ENCODE measurements at regions not wholly inside any gene's neighbourhood (a gene's known extent, or its start where the extent isn't known, plus 50 kb on each side); places are given as distances from the start of the nearest gene placed in this dataset.
"Not testable (repeated sequence)": the region's sequence is repeated elsewhere in the genome, so short reads cannot be mapped to it uniquely, and the experiment has no call there.

DNA sequence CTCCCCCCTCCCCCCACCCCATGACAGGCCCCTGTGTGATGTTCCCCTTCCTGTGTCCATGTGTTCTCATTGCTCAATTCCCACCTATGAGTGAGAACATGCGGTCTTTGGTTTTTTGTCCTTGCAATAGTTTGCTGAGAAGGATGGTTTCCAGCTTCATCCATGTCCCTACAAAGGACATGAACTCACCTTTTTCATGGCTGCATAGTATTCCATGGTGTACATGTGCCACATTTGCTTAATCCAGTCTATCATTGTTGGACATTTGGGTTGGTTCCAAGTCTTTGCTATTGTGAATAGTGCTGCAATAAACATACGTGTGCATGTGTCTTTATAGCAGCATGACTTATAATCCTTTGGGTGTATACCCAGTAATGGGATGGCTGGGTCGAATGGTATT, 712.4 kb downstream of the JRKL start:
- not testable (repeated sequence) for DNase-seq (ENCODE audit: low read depth in 4 of 4, low spot score in 3 of 4)

DNA sequence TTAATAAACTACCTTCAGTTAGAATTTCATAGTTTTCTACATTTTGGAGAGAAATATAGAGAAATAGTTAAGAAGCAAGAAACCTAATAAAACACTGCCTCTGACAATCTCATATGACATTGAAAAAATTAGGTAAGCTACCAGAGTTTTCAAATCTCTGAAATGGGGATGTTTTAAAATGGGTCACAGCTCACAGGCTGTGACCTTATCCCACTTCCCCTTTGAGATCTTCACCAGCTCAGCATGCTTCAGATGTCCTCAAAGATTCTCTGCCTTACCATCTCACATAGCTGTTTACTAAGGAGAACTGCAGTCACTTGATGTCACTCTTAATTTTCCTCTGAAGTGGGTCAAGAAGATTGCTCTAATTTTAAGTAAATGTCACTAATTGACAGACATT, 717.8 kb downstream of the JRKL start:
- DNase-seq (ENCODE audit: low read depth in 4 of 4, low spot score in 3 of 4), result no peak

DNA sequence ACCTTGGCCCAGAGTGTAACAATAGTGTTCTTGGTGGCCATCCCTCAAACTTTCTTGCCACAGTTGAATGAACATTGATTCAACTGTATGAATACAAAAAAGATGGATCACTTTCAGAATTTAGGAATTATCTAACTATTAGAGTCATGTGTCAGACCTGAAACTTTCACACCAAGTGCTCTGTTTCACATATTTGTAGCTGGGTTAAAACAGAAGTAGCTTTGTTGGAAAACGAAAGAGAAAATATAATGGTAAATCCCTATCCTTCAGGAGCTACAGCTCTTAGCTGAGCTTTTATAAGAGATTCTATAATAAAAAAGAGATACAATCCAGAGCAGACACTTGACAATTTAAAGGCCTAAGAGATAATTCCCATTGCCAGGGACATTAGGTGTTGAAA, 719.3 kb downstream of the JRKL start:
- DNase-seq (ENCODE audit: low read depth in 4 of 4, low spot score in 3 of 4), result no peak

DNA sequence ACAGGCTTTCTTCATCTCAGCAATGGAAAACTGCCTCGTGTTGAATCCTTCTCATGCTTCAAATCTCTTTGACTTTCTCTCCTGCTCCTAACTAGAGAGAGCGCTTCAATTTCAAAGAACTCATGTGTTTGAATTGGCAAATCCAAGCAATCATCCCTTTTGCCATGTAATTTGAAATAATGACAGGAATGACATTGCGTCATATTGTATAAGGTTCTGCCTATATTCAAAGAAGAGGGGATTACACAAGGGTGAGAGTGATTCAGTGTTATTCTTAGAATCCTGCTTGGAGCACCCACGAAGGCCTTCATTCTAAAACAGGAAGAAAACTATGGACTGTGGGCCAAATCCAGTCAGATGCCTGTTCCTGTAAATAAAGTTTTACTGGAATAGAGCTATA, 720.6 kb downstream of the JRKL start:
- DNase-seq (ENCODE audit: low read depth in 4 of 4, low spot score in 3 of 4), result no peak

DNA sequence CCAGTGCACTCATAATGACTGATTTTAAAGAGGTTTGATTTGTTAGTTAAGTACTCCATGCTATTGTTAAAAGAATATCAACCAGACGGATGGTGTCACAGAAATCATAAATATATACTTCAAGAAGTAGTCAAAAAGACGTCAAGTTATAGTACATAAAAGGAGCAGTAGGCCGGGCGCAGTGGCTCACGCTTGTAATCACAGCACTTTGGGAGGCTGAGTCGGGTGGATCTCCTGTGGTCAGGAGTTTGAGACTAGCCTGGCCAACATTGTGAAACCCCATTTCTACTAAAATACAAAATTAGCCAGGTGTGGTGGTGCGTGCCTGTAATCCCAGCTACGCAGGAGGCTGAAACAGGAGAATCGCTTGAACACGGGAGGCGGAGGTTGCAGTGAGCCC, 721.7 kb downstream of the JRKL start:
- no peak for DNase-seq (ENCODE audit: low read depth in 4 of 4, low spot score in 3 of 4)

DNA sequence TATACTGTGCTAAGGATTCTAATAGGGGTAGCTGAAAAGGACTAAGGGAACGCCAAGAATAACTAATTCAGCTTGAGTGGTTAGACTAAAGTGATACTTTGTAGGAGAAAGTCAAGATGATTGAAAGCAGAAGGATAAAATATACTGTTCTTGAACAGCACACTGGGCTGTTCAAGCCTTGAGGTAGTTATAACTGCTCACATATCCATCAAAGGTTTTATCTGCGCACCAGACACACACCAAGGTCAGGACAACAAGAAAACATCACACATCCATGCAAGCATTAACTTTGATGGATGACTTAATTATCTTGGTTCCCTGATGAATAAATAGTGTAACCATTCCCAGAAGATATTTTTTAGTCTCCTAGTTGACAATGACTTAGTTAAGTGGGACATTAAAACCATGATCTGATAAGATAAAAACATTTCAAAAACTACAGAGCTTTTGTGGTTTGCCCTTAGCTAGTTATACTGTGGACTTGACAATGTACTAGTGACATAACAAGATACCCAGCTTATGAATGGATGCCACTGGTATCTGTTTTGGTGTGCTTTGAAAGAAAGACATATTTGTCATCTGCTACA, 728.9 kb downstream of the JRKL start:
- no peak for DNase-seq (ENCODE audit: low read depth in 4 of 4, low spot score in 3 of 4)

DNA sequence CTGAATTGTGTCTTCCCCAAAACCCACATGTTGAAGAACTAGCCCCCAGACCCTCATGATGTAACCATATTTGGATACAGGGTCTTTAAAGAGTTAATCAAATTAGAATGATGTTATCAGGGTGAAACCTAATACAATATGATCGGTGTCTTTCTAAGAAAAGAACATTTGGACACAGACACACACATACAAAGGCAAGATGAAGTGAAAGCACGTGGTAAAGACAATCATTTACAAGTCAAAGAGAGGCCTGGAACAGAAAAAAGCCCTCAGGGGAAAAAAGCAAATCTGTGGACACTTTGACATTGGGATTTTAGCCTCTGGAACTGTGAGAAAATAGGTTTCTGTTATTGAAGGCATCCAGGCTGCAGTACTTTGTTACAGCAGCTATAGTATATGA, 733.4 kb downstream of the JRKL start:
- DNase-seq (ENCODE audit: low read depth in 4 of 4, low spot score in 3 of 4), result no peak

DNA sequence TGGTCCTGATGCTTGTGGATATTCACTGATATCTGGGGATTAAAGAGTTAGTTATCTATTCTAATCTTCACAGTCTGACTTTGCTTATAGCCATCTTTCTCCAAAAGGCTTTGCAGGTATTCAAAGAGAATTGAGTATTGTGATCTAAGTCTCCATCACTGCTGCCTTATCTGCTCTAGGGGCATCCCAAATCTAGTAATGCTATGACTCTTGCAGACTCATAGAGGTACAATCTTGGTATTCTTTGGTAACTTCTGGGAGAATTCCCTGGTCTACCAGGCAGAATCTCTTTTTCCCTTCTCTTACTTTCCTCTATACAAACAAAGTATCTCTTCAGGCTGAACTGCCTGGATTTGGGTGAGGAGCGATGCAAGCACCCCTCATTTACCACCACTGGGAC, 746.3 kb downstream of the JRKL start:
- no peak for DNase-seq (ENCODE audit: low read depth in 4 of 4, low spot score in 3 of 4)

DNA sequence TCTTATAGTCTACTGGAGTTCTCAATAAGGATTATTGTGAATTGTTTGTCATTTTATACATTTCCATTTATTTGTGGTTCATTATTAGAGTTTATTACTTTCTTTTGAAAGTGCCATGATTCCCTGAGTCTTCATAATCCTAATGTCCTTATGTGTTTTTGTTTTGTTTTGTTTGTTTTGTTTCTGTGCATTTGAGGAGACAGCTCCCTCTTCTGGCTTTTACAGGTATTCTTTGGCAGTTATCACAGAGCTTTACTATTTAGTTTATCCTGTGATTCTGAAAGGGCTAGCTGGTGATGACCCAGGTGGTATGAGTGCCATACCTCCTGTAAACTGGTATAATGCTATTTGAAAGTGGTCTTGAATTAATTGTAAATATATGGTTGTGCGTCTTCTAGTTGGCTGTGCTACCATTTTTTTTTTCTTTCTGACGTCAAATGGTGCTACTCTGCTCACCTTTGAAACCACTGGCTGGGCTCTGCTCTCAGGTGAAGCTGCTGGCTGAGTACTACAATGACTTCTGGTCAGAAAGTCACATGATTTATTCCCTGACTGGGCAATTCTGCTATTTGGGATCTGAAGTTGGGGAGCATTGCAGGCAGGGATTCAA, 751.2 kb downstream of the JRKL start:
- no peak for DNase-seq (ENCODE audit: low read depth in 4 of 4, low spot score in 3 of 4)

DNA sequence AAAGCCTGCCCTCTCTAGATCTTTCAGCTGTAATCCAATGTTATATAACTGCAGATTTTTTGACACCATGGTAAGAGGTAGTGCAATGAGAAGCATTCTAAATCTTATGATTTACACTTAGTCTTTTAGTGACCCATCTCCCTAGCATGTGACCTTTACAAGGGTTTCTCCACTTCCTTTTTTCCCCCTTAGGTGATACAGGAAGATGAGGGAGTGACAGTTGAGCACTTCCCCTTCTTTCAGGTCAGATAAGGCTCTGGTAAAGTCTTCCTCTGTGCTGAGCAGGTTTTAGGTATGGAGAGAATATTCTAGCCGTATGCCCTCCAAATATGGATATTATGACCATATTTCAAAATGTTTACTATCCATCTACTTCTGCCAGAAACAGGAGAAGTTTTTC, 753.6 kb downstream of the JRKL start:
- DNase-seq (ENCODE audit: low read depth in 4 of 4, low spot score in 3 of 4), result no peak

DNA sequence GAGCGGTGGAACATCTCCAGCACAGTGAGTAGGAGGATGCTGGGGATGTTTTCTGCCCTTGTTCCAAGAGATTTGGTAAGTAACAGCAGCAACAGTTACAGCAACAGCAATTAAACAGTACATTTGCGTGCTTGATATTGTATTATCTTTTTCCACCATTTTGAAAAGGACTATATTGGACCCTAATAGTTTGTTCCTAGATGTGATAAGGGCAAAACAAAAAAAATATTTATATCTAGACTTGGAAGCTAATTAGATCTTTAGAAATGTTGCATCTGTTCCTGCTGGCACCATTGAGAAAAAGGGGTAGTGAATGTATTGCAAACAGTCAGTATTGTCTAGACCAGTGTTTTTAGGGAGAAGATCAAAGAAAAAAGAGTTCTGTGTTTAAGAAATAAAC, 759.9 kb downstream of the JRKL start:
- no peak for DNase-seq (ENCODE audit: low read depth in 4 of 4, low spot score in 3 of 4)

DNA sequence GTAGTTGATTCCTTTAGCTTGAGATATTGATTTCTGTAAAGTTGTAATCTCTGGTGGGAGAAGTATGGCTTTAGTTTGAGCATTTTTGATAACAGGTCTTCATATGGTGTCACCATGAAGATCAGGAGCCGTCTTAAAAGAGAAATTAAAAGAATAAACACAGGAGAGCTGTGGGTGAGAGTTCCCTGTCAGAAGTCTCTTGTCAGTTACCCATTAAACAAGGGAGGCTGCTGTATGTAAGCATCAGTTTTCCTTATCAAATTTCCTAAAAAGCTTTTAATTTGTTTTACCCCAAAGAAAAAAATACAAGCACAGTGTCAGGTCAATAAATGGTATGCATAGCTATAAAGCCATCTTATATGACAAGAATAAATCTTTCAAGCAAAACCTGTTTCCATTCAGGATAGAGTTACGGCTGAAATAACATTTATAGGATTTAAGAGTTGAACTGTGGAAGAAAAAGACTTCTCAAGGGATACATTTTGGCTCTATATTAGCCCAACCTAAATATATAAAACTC, 767.5 kb downstream of the JRKL start:
- DNase-seq (ENCODE audit: low read depth in 4 of 4, low spot score in 3 of 4), result no peak

DNA sequence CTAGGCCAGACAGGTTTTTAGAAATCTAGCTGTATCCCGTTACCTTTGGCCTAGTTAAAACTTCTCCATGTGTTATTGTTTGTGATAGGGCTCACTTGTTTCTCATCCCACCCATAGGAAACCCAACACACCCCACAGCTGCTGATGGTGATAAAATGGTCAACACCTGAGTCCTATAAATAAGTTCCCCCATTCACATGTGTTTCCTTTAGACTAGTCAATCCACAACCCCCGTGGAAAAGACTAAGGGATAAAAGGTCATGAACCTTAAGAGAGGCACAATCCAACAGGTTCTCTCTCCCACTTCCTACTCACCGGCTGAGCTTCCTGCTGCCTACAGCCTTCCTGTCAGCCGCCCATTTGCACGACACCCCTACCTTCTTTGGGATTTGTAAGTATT, 768.4 kb downstream of the JRKL start:
- DNase-seq (ENCODE audit: low read depth in 4 of 4, low spot score in 3 of 4), result peak in 1 of 4 donors; percentile 31

DNA sequence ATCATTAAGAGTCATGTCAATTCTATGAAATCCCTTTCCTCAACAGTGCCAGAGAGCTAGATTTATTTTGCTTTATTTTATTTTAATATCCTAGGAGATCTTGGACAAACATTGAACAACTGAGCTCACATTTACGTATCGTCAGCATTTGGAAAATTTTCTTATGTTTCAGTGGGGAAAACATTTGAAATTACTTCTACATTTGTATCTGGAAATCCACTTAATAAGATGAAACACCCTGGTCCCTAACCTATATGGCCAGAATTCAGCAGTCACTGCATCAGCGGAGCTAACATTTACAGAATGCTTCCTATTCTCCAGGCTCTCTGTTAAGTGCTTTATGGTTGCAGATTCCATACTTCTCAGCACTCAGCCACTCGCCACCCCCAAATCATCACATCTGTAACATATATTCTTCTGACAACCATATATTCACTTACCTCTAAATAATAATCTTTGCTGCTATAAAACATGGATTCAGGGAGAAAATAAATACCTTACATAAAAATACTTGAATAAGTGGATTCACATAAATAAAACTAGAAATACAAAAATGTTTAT, 773.9 kb downstream of the JRKL start:
- no peak for DNase-seq (ENCODE audit: low read depth in 4 of 4, low spot score in 3 of 4)

DNA sequence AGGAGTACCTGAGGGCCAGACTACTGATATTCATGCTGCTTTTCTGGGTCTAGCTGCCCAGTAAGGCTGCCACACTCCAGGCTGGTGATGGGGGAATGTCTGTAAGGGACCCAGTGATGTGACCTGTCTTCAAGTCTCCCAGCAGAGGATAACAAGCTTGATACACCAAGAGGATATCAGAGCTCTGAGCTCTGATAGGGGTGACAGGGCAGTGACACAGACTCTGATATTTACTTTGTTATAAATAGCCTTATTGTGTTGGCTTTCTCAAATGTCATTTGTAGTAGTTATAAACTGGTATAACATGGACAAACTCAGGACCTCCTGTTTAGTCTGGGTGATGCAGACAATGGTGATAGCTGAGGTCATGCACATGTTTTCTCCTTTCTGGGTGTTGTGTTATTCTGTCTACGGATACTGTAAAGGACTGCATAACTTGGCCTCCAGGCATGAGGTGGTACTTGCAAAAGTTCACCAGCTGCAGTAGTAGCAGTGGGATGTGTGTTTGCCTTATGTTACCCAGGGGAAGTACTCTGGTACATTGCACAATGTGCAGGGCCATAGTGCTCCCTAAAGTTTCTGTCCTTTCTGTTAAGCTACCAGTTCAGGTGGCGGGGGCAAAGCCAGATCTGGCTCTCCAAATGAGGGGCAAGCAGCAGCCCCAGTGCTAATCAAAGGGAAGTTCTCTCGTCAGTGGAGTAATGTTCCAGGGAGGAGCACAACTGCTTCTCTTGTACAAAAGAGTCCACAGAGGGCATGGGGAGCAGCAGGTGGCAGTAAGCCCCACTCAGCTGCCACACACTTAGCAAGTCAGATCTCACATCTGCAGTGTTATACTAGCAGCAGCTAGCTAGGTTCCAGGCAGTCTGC, 812.2 kb downstream of the JRKL start:
- DNase-seq (ENCODE audit: low read depth in 4 of 4, low spot score in 3 of 4), result no peak

DNA sequence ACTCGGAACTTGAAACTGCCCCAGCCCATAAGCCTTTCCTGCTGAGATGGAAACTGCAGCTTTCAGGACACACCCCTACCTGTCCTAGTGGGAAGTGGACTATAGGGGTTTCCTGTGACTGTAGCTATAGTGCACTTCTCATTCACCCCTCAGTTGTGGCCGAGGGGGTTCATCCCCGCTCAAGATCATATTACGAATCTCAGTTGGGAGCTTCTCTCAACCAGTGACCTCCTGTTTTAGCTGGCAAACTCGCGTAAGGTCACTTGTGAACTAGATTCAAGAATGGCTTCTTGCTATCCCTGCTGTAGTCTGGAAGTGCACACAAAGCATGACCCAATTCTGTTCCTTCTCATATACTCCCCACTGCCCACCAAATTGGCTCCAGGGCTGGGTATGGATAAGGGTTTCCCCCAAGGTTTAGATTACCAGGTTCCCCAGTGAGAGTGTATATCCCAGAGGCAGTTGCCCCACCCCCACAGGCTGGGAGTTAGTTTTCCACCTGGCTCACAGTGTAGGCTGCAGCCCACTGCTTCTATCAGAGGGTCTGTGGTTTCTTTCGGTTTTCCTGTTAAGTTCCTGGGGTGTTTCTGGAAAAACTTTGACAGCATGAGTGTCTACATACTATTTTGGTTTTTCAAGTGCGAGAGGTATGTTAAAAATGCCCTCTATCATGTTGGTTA, 812.9 kb downstream of the JRKL start:
- no peak for DNase-seq (ENCODE audit: low read depth in 4 of 4, low spot score in 3 of 4)

DNA sequence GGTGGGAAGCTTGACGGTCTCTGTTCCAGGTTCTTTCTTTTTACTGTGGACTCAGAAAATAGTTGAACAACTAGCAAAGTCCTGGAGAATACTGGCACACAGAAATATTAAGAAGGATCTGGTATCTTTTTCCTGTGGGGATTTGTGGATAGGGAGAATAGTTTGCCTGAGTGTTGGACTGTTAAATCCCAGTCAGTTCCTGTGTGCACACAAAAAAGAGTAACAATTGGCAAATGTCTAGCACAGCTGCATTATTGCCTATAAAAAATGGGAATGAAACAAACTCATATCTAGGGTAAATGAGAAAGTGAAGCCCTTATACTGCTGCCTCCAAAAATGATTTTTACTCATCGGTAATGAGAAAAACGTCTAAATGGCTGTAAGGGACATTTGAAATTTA, 828.2 kb downstream of the JRKL start:
- DNase-seq (ENCODE audit: low read depth in 4 of 4, low spot score in 3 of 4), result no peak

DNA sequence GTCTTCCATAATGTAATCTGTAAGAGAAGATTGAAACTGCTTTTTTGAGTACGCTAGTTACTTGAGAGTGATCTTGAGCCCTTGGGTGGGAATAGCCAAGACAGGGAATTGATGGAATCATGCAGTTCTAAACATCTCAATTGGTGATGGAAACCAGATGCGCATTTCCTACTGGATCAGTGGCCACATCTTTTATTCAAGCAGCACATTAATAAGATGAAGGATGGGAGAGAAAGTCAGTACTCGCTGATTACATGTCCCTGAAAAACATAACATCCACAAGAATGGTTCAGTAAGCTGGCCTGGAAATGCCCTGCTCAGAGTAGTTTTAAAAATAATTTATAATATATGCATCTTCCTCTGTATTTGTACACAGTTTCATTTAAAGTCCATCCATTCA, 833.8 kb downstream of the JRKL start:
- DNase-seq (ENCODE audit: low read depth in 4 of 4, low spot score in 3 of 4), result no peak

DNA sequence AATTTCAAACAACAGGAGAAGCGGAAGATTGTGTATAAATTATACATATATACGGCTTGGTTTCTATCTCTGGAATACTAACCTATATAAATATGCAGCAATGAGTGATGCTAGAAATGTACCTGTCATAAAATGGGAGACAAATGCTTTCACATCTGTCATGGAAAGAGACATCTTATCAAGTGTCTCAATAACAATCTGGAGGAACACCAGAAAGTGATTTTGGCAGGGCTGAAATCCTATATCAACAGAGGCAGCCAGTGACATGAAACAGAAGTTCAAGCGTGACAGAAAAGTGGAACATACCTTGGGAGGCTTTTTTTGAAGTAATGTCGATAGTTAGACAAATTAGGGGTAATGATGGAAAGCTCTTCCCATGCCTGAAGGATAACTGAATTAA, 834.6 kb downstream of the JRKL start:
- DNase-seq (ENCODE audit: low read depth in 4 of 4, low spot score in 3 of 4), result no peak

DNA sequence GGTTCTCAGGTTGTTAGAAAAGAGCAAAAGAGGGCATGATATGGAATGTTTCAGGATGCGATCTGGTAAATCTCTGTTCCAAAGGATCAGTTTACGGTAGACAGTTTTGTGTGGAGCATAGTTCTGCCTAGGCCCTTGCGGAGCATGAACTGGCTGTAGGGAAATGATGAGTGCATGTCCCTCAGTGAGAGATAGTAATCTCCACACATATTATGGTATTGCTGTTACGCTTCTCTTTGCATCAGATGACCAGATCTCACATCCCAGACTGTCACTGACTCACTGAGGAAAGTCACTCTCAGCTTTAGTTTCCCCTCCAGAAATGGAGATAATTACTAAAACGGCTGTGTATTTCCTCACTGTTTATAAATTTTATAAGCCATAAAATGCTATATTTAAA, 836.0 kb downstream of the JRKL start:
- no peak for DNase-seq (ENCODE audit: low read depth in 4 of 4, low spot score in 3 of 4)

DNA sequence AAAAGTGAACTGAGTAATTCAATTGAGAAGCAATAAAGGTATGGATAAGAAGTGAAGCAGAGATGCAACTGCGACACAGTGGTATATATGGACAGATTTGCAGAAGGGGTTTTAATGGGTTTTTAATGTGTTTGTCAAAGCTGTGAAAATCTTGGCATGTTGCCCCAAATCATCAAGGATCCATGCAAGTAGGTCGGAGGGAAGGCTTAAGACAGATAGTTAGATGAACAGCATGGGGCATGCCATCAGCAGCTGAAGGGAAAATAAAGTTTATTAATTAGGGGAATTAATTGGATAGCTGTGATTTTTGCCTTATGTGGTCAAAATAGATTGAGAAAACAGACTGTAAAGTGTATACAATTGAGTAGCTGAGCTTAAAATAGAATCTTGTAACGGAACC, 840.1 kb downstream of the JRKL start:
- DNase-seq (ENCODE audit: low read depth in 4 of 4, low spot score in 3 of 4), result no peak

All from left renal pelvis (tissue), 4 donors.